ENCODE measurements at regions not wholly inside any gene's neighbourhood (a gene's known extent, or its start where the extent isn't known, plus 50 kb on each side); places are given as distances from the start of the nearest gene placed in this dataset.

DNA sequence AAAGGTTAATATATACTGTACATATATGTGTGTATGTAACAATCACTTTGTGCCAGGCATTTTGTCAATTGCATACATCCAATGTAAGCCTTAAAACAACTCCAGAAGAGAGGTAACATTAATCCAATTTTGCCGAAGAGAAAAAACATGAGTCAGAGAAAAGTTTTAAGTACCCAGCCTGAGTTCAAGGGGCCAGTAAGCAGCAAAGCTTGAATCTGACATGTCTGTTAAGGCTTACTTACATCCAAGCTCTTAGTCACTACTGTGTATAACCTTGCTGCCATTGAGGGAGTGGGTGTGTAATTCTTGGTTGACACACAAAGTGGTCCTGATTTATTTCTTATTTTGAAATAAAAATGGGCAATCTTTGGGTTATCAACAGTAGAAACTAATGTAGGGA lies 360.4 kb upstream of the LYPLAL1 start:
- DNase-seq (ENCODE audit: extremely low read depth, low read depth) = no peak
- TF ChIP-seq, protein P1, sequence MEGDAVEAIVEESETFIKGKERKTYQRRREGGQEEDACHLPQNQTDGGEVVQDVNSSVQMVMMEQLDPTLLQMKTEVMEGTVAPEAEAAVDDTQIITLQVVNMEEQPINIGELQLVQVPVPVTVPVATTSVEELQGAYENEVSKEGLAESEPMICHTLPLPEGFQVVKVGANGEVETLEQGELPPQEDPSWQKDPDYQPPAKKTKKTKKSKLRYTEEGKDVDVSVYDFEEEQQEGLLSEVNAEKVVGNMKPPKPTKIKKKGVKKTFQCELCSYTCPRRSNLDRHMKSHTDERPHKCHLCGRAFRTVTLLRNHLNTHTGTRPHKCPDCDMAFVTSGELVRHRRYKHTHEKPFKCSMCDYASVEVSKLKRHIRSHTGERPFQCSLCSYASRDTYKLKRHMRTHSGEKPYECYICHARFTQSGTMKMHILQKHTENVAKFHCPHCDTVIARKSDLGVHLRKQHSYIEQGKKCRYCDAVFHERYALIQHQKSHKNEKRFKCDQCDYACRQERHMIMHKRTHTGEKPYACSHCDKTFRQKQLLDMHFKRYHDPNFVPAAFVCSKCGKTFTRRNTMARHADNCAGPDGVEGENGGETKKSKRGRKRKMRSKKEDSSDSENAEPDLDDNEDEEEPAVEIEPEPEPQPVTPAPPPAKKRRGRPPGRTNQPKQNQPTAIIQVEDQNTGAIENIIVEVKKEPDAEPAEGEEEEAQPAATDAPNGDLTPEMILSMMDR (IDR thresholded peaks at IDR 0.05; ENCODE audit: low read depth, low read length, missing control alignments) = no peak
- H3K4me3 ChIP-seq (replicated peaks; ENCODE audit: low read depth, low read length) = no peak overlapping the region

DNA sequence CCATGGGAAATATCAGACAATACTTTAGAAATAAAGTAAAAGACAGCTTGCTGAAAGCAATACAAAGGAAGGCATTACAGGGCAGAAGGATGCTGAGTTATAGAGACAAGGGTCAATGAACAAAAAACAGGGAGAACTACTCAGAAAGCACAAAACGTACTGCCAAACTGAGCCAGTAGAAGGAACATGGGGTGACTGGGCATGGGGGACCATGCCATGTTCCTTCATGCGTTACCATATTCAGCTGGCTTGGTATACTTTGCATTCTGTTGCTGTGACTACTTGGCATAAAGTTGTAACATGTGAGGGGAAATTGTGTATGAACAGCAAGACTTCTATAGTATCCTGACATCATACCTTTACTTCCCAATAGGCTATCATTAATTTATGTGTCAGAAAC lies 358.6 kb upstream of the LYPLAL1 start:
- no peak for DNase-seq (ENCODE audit: extremely low read depth, low read depth)
- TF ChIP-seq, protein P1 (IDR thresholded peaks at IDR 0.05; ENCODE audit: low read depth, low read length, missing control alignments) = no peak
- H3K4me3 ChIP-seq (replicated peaks; ENCODE audit: low read depth, low read length) = no peak overlapping the region

DNA sequence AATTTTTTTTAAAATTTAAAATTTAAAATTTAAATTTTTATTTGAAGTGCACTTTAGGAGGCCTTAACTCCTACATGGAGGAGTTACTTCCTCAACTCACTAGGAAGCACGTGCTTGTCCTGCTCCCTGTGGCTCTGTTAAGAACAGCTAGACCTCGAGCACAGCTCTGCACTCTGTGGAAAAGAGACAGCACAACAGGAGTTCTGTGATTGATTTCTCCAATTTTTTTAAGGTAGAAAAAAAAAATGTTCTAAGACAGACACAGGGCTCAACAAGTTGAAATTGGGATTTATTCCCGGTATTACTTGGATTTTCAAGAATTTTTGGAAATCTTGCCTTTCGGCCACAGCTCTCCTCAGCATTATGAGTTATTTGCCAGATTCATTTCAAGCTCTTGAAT lies 356.6 kb upstream of the LYPLAL1 start:
- TF ChIP-seq, protein P1 (IDR thresholded peaks at IDR 0.05; ENCODE audit: low read depth, low read length, missing control alignments) = no peak
- no peak overlapping the region for H3K4me3 ChIP-seq (replicated peaks; ENCODE audit: low read depth, low read length)
- DNase-seq (ENCODE audit: extremely low read depth, low read depth) = no peak

DNA sequence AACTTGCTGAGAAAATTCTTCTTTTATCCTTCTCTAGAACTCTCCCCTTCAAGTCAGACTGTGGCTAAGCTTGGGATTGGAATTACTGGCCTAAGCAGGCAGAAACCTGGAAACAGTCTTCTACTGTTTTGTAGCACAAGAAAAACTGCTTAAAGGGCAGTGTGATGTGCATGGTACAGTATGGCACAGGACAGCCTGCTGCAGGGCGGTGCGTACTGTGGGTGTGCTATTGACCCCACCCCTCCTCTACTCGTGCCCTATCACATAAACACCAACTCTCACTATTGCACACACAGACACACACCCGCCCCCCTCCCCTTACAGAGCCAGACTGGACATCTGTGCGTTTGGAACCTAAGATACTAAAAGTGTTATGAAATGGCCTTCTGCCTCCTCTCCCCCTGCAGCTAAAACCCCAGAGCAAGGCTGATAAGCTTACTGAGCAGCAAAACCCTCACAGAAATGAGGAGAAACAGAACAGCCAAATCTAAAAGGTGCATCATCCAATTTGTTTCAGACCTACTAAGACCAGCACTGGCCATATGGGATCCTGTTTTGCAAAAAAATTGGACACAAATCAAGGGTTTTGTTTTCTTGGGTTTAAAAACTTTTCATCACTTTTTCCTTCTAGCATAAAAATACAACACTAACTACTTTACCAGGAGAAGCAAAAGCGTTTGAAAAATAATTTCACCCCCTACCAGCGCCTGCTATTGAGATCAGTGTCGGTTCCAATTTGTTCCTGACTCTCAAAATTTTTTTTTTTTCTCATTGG lies 355.8 kb upstream of the LYPLAL1 start:
- no peak for DNase-seq (ENCODE audit: extremely low read depth, low read depth)
- H3K4me3 ChIP-seq (replicated peaks; ENCODE audit: low read depth, low read length) = no peak overlapping the region
- TF ChIP-seq, protein P1 (IDR thresholded peaks at IDR 0.05; ENCODE audit: low read depth, low read length, missing control alignments) = no peak

DNA sequence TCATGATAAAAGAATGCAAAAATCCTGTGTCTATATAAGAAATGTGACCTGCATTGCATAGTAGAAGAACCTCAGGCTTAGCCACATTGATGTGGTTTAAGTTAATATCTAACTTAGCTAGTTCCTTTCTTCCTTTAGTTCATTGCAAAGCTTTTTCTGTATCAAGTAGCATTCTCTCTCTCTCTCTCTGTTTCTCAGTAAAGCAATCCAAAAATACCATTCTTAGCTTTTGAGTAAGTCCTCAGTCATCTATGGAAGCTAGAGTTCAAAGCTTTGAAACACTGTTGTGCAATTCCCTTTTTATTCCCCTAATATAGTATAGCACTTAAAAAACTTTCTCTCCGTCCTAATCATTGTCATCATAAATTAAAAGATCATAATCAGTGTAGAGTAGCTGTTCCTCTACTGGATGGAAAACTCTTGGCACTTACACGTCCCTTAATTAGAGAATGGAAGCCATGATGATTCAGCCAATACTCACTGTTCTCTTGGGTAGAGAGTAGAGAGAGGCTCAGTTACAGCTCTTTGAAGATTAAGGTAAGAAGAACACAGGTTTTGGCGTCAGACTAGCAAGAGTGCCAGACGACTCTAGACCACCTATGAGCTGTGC lies 350.3 kb upstream of the LYPLAL1 start:
- H3K4me3 ChIP-seq (replicated peaks; ENCODE audit: low read depth, low read length) = no peak overlapping the region
- no peak for DNase-seq (ENCODE audit: extremely low read depth, low read depth)
- TF ChIP-seq, protein P1 (IDR thresholded peaks at IDR 0.05; ENCODE audit: low read depth, low read length, missing control alignments) = no peak

DNA sequence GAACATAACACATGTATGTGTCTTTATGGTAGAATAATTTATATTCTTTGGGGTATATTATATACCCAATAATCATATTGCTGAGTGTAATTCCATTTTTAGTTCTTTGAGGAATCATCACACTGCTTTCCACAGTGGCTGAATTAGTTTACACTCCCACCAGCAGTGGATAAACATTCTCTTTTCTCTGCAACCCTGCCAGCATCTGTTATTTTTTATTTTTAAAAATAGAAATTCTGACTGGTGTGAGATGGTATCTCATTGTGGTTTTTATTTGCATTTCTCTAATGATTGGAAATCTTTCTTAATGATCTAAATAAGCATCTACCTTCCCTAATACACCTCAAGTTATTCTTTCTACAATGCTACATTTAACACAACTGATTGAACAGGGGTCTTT lies 346.2 kb upstream of the LYPLAL1 start:
- DNase-seq (ENCODE audit: extremely low read depth, low read depth) = no peak
- no peak overlapping the region for H3K4me3 ChIP-seq (replicated peaks; ENCODE audit: low read depth, low read length)
- TF ChIP-seq, protein P1 (IDR thresholded peaks at IDR 0.05; ENCODE audit: low read depth, low read length, missing control alignments) = no peak
